ENCODE measurements at regions not wholly inside any gene's neighbourhood (a gene's known extent, or its start where the extent isn't known, plus 50 kb on each side); places are given as distances from the start of the nearest gene placed in this dataset.

- POLR2A ChIA-PET = no interaction called here
These were observed 836.0 kb upstream of the CDH2 start for GRCh38 chr18:29012883-29013465.

GRCh38 chr18:29012364-29012763, 835.4 kb upstream of the CDH2 start:
- DNase-seq (no peak), ATAC-seq (ENCODE audit: low read depth) (no peak)
- Mint-ChIP-seq H3K9me3 (peaks cover 6% of the 10 kb centered on the region), H3K27me3 (no peaks in the 10 kb centered on the region), H3K4me3 (no peak overlapping the region), H3K36me3 (no peaks in the 10 kb centered on the region), H3K4me1 (no peaks in the 10 kb centered on the region), H3K27ac (no peak overlapping the region)
- POLR2A ChIA-PET = no interaction called here

More at GRCh38 chr18:29012883-29013465, 836.0 kb upstream of the CDH2 start:
- ATAC-seq (ENCODE audit: low read depth) = no peak
- H3K9me3 Mint-ChIP-seq = peaks cover 6% of the 10 kb centered on the region
- no peaks in the 10 kb centered on the region for H3K36me3 Mint-ChIP-seq
- no peak for DNase-seq
- H3K4me3 Mint-ChIP-seq = no peak overlapping the region
- no peak overlapping the region for H3K27ac Mint-ChIP-seq
- H3K27me3 Mint-ChIP-seq = no peaks in the 10 kb centered on the region
- H3K4me1 Mint-ChIP-seq = no peaks in the 10 kb centered on the region

GRCh38 chr18:29009250-29009803, 832.4 kb upstream of the CDH2 start:
- POLR2A ChIA-PET = no interaction called here
- DNase-seq (no peak), ATAC-seq (ENCODE audit: low read depth) (no peak)
- Mint-ChIP-seq H3K27ac (no peak overlapping the region), H3K36me3 (no peaks in the 10 kb centered on the region), H3K9me3 (peaks cover 6% of the 10 kb centered on the region), H3K4me3 (no peak overlapping the region), H3K27me3 (no peaks in the 10 kb centered on the region), H3K4me1 (no peaks in the 10 kb centered on the region)

- POLR2A ChIA-PET = no interaction called here
- no peak overlapping the region for H3K4me3 Mint-ChIP-seq
- no peaks in the 10 kb centered on the region for H3K36me3 Mint-ChIP-seq
- no peaks in the 10 kb centered on the region for H3K4me1 Mint-ChIP-seq
- H3K27me3 Mint-ChIP-seq = no peaks in the 10 kb centered on the region
- no peak for ATAC-seq (ENCODE audit: low read depth)
- no peak for DNase-seq
- no peak overlapping the region for H3K27ac Mint-ChIP-seq
- peaks cover 6% of the 10 kb centered on the region for H3K9me3 Mint-ChIP-seq
These were observed 831.9 kb upstream of the CDH2 start for GRCh38 chr18:29008809-29009208.

GRCh38 chr18:29007986-29008654, 831.2 kb upstream of the CDH2 start:
- peaks cover 6% of the 10 kb centered on the region for H3K9me3 Mint-ChIP-seq
- H3K36me3 Mint-ChIP-seq = no peaks in the 10 kb centered on the region
- H3K4me3 Mint-ChIP-seq = no peak overlapping the region
- H3K27ac Mint-ChIP-seq = no peak overlapping the region
- H3K27me3 Mint-ChIP-seq = no peaks in the 10 kb centered on the region
- POLR2A ChIA-PET = no interaction called here
- no peaks in the 10 kb centered on the region for H3K4me1 Mint-ChIP-seq
- no peak for ATAC-seq (ENCODE audit: low read depth)
- no peak for DNase-seq

GRCh38 chr18:29004921-29005320, 828.0 kb upstream of the CDH2 start:
- POLR2A ChIA-PET = no interaction called here
- Mint-ChIP-seq H3K27ac (no peak overlapping the region), H3K36me3 (no peaks in the 10 kb centered on the region), H3K27me3 (no peaks in the 10 kb centered on the region), H3K9me3 (peaks cover 7% of the 10 kb centered on the region), H3K4me3 (no peak overlapping the region), H3K4me1 (no peaks in the 10 kb centered on the region)
- DNase-seq = no peak
- ATAC-seq (ENCODE audit: low read depth) = no peak

- H3K4me3 Mint-ChIP-seq = no peak overlapping the region
- POLR2A ChIA-PET = no interaction called here
- ATAC-seq (ENCODE audit: low read depth) (no peak), DNase-seq (no peak)
- no peaks in the 10 kb centered on the region for H3K4me1 Mint-ChIP-seq
- H3K27me3 Mint-ChIP-seq = no peaks in the 10 kb centered on the region
- H3K27ac Mint-ChIP-seq = no peak overlapping the region
- no peaks in the 10 kb centered on the region for H3K36me3 Mint-ChIP-seq
- H3K9me3 Mint-ChIP-seq = peaks cover 4% of the 10 kb centered on the region
These were observed 826.3 kb upstream of the CDH2 start for GRCh38 chr18:29003194-29003593.

- H3K9me3 Mint-ChIP-seq = peaks cover 4% of the 10 kb centered on the region
- no peaks in the 10 kb centered on the region for H3K36me3 Mint-ChIP-seq
- no peak overlapping the region for H3K27ac Mint-ChIP-seq
- ATAC-seq (ENCODE audit: low read depth) (no peak), DNase-seq (no peak)
- no peak overlapping the region for H3K4me3 Mint-ChIP-seq
- H3K27me3 Mint-ChIP-seq = no peaks in the 10 kb centered on the region
- H3K4me1 Mint-ChIP-seq = no peaks in the 10 kb centered on the region
- POLR2A ChIA-PET = no interaction called here
These were observed 825.8 kb upstream of the CDH2 start for GRCh38 chr18:29002747-29003146.

- H3K4me1 Mint-ChIP-seq = no peaks in the 10 kb centered on the region
- H3K27ac Mint-ChIP-seq = no peak overlapping the region
- no peak for DNase-seq
- H3K27me3 Mint-ChIP-seq = no peaks in the 10 kb centered on the region
- no peak for ATAC-seq (ENCODE audit: low read depth)
- POLR2A ChIA-PET = no interaction called here
- no peaks in the 10 kb centered on the region for H3K36me3 Mint-ChIP-seq
- no peak overlapping the region for H3K4me3 Mint-ChIP-seq
- peaks cover 1% of the 10 kb centered on the region for H3K9me3 Mint-ChIP-seq
These were observed 822.8 kb upstream of the CDH2 start for GRCh38 chr18:28999726-29000125.

- H3K9me3 Mint-ChIP-seq = no peaks in the 10 kb centered on the region
- no peaks in the 10 kb centered on the region for H3K36me3 Mint-ChIP-seq
- DNase-seq = no peak
- H3K27ac Mint-ChIP-seq = no peak overlapping the region
- no peaks in the 10 kb centered on the region for H3K4me1 Mint-ChIP-seq
- POLR2A ChIA-PET = no interaction called here
- no peak overlapping the region for H3K4me3 Mint-ChIP-seq
- ATAC-seq (ENCODE audit: low read depth) = no peak
- H3K27me3 Mint-ChIP-seq = no peaks in the 10 kb centered on the region
These were observed 818.4 kb upstream of the CDH2 start for GRCh38 chr18:28995319-28995718.

GRCh38 chr18:28984731-28985130, 807.8 kb upstream of the CDH2 start:
- no peaks in the 10 kb centered on the region for H3K27me3 Mint-ChIP-seq
- no peak for ATAC-seq (ENCODE audit: low read depth)
- POLR2A ChIA-PET = no interaction called here

GRCh38 chr18:28974504-28974903, 797.6 kb upstream of the CDH2 start:
- no peak overlapping the region for H3K27ac Mint-ChIP-seq
- no peak overlapping the region for H3K4me3 Mint-ChIP-seq
- ATAC-seq (ENCODE audit: low read depth) = no peak
- no peak for DNase-seq
- POLR2A ChIA-PET = no interaction called here
- H3K4me1 Mint-ChIP-seq = no peaks in the 10 kb centered on the region
- H3K9me3 Mint-ChIP-seq = peaks cover 5% of the 10 kb centered on the region
- no peaks in the 10 kb centered on the region for H3K27me3 Mint-ChIP-seq
- no peaks in the 10 kb centered on the region for H3K36me3 Mint-ChIP-seq

More at GRCh38 chr18:28984731-28985130, 807.8 kb upstream of the CDH2 start:
- H3K27ac Mint-ChIP-seq = no peak overlapping the region
- no peak overlapping the region for H3K4me3 Mint-ChIP-seq
- no peaks in the 10 kb centered on the region for H3K4me1 Mint-ChIP-seq
- H3K9me3 Mint-ChIP-seq = no peaks in the 10 kb centered on the region
- no peak for DNase-seq
- no peaks in the 10 kb centered on the region for H3K36me3 Mint-ChIP-seq

- no peaks in the 10 kb centered on the region for H3K4me1 Mint-ChIP-seq
These were observed 796.4 kb upstream of the CDH2 start for GRCh38 chr18:28973324-28973723.

GRCh38 chr18:28972333-28972907, 795.5 kb upstream of the CDH2 start:
- H3K4me1 Mint-ChIP-seq = no peaks in the 10 kb centered on the region

More at GRCh38 chr18:28973324-28973723, 796.4 kb upstream of the CDH2 start:
- no peak overlapping the region for H3K27ac Mint-ChIP-seq
- no peak for ATAC-seq (ENCODE audit: low read depth)
- no peak overlapping the region for H3K4me3 Mint-ChIP-seq
- POLR2A ChIA-PET = no interaction called here
- H3K9me3 Mint-ChIP-seq = peaks cover 6% of the 10 kb centered on the region
- no peak for DNase-seq
- no peaks in the 10 kb centered on the region for H3K27me3 Mint-ChIP-seq
- H3K36me3 Mint-ChIP-seq = no peaks in the 10 kb centered on the region

More at GRCh38 chr18:28972333-28972907, 795.5 kb upstream of the CDH2 start:
- POLR2A ChIA-PET = no interaction called here
- no peaks in the 10 kb centered on the region for H3K27me3 Mint-ChIP-seq
- H3K9me3 Mint-ChIP-seq = peaks cover 9% of the 10 kb centered on the region
- H3K36me3 Mint-ChIP-seq = no peaks in the 10 kb centered on the region
- H3K4me3 Mint-ChIP-seq = no peak overlapping the region
- no peak for ATAC-seq (ENCODE audit: low read depth)
- DNase-seq = no peak
- no peak overlapping the region for H3K27ac Mint-ChIP-seq

All from activated naive CD8-positive, alpha-beta T cell treated with anti-CD3 and anti-CD28 coated beads, Interleukin-2, amount 10 ng/mL, durations not matched to agents 7 days and 5 days (primary cell).